GM19468 (cell line): ENCODE measurements at regions not wholly inside any gene's neighbourhood (a gene's known extent, or its start where the extent isn't known, plus 50 kb on each side); places are given as distances from the start of the nearest gene placed in this dataset.
"Not testable (repeated sequence)": the region's sequence is repeated elsewhere in the genome, so short reads cannot be mapped to it uniquely, and the experiment has no call there.

Experiments used
- ATAC-seq: cut with Tn5 transposase; IDR thresholded peaks from one replicate; pipeline ENCODE4 v1.9.1; 2021; ENCODE audit warnings: mild to moderate bottlenecking, moderate library complexity, moderate number of reproducible peaks; ENCODE audit not compliant: unreplicated experiment; ENCODE audit errors: extremely low read depth

- ATAC-seq: no peak
Measured at GRCh38 chr4:27974339-27974738, 1113.7 kb downstream of the STIM2 start.

DNA sequence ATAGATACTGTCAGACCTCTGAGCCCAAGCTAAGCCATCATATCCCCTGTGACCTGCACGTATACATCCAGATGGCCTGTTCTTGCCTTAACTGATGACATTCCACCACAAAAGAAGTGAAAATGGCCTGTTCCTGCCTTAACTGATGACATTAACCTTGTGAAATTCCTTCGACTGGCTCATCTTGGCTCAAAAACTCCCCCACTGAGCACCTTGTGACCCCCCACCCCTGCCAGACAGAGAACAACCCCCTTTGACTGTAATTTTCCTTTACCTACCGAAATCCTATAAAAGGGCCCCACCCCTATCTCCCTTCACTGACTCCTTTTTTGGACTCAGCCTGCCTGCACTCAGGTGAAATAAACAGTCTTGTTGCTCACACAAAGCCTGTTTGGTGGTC lies 1114.2 kb downstream of the STIM2 start:
- not testable (repeated sequence) for ATAC-seq

- not testable (repeated sequence) for ATAC-seq
Measured at GRCh38 chr4:27978427-27979109, 1117.9 kb downstream of the STIM2 start.

DNA sequence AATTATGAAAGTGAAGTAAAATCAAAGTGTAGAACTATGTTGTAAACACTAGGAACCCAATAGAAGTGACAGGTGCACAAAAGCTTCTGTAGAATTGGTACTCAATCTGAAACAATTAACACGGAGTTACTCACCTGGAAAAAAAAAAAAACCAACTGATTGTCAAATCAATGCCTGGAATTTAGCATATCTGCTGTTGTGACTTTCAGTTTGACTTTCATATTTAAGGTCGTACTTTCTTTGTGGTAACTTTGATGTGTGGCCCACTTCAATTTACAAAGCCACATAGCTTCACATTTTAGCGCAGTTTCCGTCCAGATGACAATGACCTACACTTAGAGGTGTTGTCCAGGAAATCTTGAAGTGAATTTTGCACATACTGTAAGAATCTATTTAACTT lies 1124.9 kb downstream of the STIM2 start:
- no peak for ATAC-seq

GRCh38 chr4:27986476-27986875 lies 1125.8 kb downstream of the STIM2 start:
- ATAC-seq: no peak

DNA sequence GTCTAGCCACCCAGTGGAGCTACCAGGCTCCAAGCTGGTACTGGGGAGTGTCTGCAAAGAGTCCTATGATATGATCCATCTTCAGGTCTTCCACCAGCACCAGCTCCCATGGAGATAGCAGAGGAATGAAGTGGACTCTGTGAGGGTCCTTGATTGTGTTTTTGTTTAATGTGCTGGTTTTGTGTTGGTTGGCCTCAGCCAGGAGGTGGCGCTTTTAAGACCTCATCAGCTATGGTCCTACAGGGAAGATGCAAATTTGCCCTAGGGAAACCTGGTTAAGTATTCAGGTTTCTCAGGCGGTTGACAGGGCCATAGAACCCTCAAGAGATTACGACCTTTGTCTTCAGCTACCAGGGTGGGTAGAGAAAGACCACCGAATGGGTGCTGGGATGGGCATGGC lies 1141.1 kb downstream of the STIM2 start:
- no peak for ATAC-seq

DNA sequence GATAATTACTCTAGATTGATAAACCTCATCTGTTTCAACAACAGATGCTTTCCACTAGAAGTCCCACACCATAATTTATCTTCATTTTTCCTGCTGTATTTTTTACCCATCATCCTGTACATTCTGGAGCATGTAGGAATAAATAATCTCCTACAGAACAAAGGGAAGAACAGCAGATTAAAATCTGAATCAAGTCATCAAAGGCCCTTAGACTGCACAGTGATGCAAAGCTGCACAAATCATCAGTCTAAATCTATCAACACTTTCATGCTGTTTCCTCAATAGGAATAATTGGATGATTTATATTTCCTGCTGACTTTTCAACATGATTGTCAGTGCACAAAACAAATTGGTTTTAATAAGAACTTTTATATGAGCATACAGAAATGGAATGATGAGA lies 1143.9 kb downstream of the STIM2 start:
- no peak for ATAC-seq

DNA sequence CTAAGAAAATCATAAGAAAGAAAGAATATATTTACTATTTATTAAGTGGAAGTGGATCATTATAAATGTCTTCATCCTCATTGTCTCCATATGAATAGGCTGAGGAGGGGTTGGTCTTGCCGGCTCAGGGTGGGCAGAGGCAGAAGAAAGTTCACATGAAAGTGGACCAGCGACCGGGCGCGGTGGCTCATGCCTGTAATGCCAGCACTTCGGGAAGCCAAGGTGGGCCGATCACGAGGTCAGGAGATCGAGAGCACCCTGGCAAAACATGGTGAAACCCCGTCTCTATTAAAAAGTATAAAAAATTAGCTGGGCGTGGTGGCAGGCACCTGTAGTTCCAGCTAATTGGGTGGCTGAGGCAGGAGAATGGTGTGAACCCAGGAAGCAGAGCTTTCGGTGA lies 1145.4 kb downstream of the STIM2 start:
- no peak for ATAC-seq

GRCh38 chr4:28007693-28008092 lies 1147.1 kb downstream of the STIM2 start:
- ATAC-seq: no peak

- ATAC-seq: no peak
Measured at GRCh38 chr4:28009541-28009940, 1148.9 kb downstream of the STIM2 start.

GRCh38 chr4:28010577-28011240 lies 1150.1 kb downstream of the STIM2 start:
- no peak for ATAC-seq

DNA sequence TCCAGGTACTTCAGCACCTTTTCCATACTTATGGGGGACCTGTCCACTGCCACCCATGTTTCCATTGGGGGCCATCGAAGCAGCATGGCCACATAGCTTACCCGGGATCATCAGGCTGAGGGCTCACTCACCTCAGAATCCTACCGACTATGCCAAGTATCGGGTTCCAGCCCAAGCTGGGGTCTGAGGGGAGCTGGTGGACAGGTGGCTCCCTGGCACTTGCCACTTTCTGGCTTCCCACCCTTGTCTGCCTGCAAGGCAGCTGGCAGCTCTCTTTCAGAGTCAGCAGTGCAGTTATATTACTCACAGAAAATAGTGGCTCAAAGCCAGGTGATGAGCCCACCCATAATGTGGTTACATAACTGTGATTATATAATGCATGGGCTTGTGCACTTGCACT lies 1153.8 kb downstream of the STIM2 start:
- no peak for ATAC-seq

GRCh38 chr4:28015996-28016395 lies 1155.4 kb downstream of the STIM2 start:
- no peak for ATAC-seq

GRCh38 chr4:28038253-28038652 lies 1177.6 kb downstream of the STIM2 start:
- ATAC-seq: not testable (repeated sequence)

- ATAC-seq: no peak
Measured at GRCh38 chr4:28062562-28062961, 1201.9 kb downstream of the STIM2 start.

DNA sequence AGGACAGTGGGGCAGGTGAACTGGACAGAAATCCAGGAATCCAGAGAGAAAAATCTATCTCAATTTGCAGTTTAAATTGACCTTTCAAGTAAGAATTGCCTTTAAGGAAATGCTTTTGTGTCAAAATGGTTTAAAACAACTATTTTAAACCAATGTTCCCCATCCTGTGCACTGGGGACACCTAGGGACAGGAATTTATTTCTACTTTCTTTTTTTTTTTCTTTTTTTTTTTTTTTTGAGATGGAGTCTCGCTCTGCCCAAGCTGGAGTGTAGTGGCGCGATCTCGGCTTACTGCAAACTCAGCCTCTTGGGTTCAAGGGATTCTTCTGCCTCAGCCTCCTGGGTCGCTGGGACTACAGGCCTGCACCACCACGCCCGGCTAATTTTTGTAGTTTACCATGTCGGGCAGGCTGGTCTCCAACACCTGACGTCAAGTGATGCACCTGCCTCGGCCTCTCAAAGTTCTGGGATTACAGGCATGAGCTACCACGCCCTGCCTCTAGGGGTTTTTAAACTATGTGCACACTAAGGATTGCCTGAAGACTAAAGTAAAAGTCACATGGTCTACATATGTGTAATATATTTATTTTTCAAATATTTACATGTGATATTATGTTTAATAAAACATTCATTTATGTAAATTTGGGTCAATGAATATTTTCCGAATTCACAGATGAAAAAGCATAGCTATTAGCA lies 1213.4 kb downstream of the STIM2 start:
- no peak for ATAC-seq

- no peak for ATAC-seq
Measured at GRCh38 chr4:28075401-28075956, 1214.8 kb downstream of the STIM2 start.

DNA sequence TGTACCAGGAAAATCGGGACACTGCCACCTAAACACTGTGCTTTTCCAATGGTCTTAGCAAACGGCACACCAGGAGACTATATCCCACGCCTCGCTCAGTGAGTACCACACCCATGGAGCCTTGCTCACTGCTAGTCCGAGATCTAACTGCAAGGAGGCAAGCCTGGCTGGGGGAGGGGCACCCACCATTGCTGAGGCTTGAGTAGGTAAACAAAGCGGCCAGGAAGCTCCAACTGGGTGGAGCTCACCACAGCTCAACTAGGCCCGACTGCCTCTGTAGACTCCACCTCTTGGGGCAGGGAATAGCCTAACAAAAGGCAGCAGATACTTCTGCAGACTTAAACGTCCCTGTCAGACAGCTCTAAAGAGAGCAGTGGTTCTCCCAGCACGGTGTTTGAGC lies 1216.6 kb downstream of the STIM2 start:
- not testable (repeated sequence) for ATAC-seq

- ATAC-seq: no peak
Measured at GRCh38 chr4:28082686-28083390, 1222.2 kb downstream of the STIM2 start.

DNA sequence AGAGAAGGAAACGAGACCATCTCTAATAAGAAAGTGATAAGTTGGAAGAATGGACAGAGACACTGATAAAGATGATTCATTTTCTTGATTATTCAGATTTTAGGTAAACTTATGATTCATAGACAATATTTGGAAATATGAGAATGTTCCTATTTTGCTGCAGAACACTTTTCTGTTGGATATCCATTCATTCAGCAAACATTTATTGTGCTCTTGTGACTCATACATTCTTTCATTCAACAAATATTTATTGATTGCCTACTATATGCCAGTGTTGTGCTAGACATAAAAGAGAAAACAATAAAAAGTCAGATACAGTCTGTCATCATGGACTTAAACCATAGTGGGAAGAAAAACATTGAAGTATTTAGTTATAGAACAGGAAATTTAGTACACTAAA lies 1232.0 kb downstream of the STIM2 start:
- no peak for ATAC-seq
